ENCODE measurements at regions not wholly inside any gene's neighbourhood (a gene's known extent, or its start where the extent isn't known, plus 50 kb on each side); places are given as distances from the start of the nearest gene placed in this dataset.

GRCh38 chr21:15333136-15333710 is 268.4 kb upstream of the NRIP1 start (continued):
- TF ChIP-seq REST (IDR thresholded peaks at IDR 0.05; ENCODE audit: unreplicated experiment): no peak
- TF ChIP-seq CTCF (conservative IDR thresholded peaks at IDR 0.05; ENCODE audit: low read depth in 2 of 2): no peak
- no peak for TF ChIP-seq NANOG (IDR thresholded peaks at IDR 0.05; ENCODE audit: borderline replicate concordance)
- no peak for TF ChIP-seq JUNB (IDR thresholded peaks at IDR 0.05; ENCODE audit: unreplicated experiment)
- TF ChIP-seq CREB1 (CRISPR knock-in tag; IDR thresholded peaks at IDR 0.05; ENCODE audit: low read depth): no peak
- TF ChIP-seq ZNF114 (CRISPR knock-in tag; IDR thresholded peaks at IDR 0.05): no peak

DNA sequence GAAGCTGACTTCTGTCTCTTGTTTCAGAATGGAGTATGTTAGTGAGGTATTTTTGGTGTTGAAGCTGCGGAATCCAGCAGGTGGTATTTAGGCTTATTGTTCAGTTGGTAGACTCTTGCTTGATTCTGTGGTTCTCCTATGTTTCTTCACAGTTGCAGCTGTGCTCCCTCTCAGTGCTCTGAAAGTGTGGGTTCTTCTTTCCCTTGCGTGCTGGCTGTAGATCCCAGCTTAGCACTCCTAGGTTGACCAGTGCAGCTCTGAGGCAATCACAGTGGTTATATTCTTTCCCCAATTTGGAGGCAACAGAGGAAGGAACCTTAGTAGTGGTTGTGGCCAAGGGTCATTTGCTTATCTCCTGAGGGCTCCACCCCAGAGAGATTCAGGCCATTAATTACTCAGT is 269.2 kb upstream of the NRIP1 start:
- no peak overlapping the region for H3K4me2 ChIP-seq
- H3K79me2 ChIP-seq (replicated peaks; ENCODE audit: insufficient read depth): no peaks in the 10 kb centered on the region
- no peak overlapping the region for H3K4me3 ChIP-seq
- ATAC-seq: no peak
- H3K4me1 Mint-ChIP-seq: no peaks in the 10 kb centered on the region
- no peak overlapping the region for H3K4me3 Mint-ChIP-seq
- H3K27ac ChIP-seq (ENCODE audit: low read depth): no peak overlapping the region
- H3K4me1 ChIP-seq (ENCODE audit: insufficient read depth): no peaks in the 10 kb centered on the region
- no peak overlapping the region for H3K27ac Mint-ChIP-seq
- DNase-seq (ENCODE audit: low spot score): no peak
- no peaks in the 10 kb centered on the region for H3K9me3 Mint-ChIP-seq
- H3K9me2 ChIP-seq (ENCODE audit: insufficient read depth): no peaks in the 10 kb centered on the region; the same call in 1 of the 2 replicates
- H3K36me3 ChIP-seq (ENCODE audit: insufficient read depth): no peaks in the 10 kb centered on the region
- no peak overlapping the region for H2AFZ ChIP-seq
- no peaks in the 10 kb centered on the region for H4K20me1 ChIP-seq (replicated peaks; ENCODE audit: insufficient read depth)
- no peaks in the 10 kb centered on the region for H3F3A ChIP-seq (replicated peaks; ENCODE audit: low read depth)
- no peaks in the 10 kb centered on the region for H3K27me3 Mint-ChIP-seq (ENCODE audit: insufficient read depth, low read depth, poor library complexity)
- H3K36me3 Mint-ChIP-seq (ENCODE audit: low read depth): no peaks in the 10 kb centered on the region
- H3K27me3 ChIP-seq (ENCODE audit: insufficient read depth): no peaks in the 10 kb centered on the region
- TF ChIP-seq ZNF331 (CRISPR knock-in tag; IDR thresholded peaks at IDR 0.05; ENCODE audit: low read depth): no peak
- TF ChIP-seq STAT1 (IDR thresholded peaks at IDR 0.05; ENCODE audit: unreplicated experiment): no peak
- no peak for TF ChIP-seq ZNF114 (CRISPR knock-in tag; IDR thresholded peaks at IDR 0.05)
- TF ChIP-seq POLR2AphosphoS5 (IDR thresholded peaks at IDR 0.05; ENCODE audit: low read depth): no peak
- no peak for TF ChIP-seq ETS1 (IDR thresholded peaks at IDR 0.05)
- no peak for TF ChIP-seq CREB1 (CRISPR knock-in tag; IDR thresholded peaks at IDR 0.05; ENCODE audit: low read depth)
- TF ChIP-seq ZNF462 (CRISPR knock-in tag; IDR thresholded peaks at IDR 0.05): no peak
- no peak for TF ChIP-seq JUNB (IDR thresholded peaks at IDR 0.05; ENCODE audit: unreplicated experiment)

Measured in GM23338 (cell line).